ENCODE measurements at regions not wholly inside any gene's neighbourhood (a gene's known extent, or its start where the extent isn't known, plus 50 kb on each side); places are given as distances from the start of the nearest gene placed in this dataset.

GRCh38 chr2:239770246-239770639, 254.9 kb downstream of the NDUFA10 start (continued):
- TF ChIP-seq, protein P1, sequence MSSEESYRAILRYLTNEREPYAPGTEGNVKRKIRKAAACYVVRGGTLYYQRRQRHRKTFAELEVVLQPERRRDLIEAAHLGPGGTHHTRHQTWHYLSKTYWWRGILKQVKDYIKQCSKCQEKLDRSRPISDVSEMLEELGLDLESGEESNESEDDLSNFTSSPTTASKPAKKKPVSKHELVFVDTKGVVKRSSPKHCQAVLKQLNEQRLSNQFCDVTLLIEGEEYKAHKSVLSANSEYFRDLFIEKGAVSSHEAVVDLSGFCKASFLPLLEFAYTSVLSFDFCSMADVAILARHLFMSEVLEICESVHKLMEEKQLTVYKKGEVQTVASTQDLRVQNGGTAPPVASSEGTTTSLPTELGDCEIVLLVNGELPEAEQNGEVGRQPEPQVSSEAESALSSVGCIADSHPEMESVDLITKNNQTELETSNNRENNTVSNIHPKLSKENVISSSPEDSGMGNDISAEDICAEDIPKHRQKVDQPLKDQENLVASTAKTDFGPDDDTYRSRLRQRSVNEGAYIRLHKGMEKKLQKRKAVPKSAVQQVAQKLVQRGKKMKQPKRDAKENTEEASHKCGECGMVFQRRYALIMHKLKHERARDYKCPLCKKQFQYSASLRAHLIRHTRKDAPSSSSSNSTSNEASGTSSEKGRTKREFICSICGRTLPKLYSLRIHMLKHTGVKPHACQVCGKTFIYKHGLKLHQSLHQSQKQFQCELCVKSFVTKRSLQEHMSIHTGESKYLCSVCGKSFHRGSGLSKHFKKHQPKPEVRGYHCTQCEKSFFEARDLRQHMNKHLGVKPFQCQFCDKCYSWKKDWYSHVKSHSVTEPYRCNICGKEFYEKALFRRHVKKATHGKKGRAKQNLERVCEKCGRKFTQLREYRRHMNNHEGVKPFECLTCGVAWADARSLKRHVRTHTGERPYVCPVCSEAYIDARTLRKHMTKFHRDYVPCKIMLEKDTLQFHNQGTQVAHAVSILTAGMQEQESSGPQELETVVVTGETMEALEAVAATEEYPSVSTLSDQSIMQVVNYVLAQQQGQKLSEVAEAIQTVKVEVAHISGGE (tag by site-specific recombination; conservative IDR thresholded peaks at IDR 0.05; ENCODE audit: low read depth), result no peak
- TF ChIP-seq ZNF623 (tag by site-specific recombination; IDR thresholded peaks at IDR 0.05), result no peak
- no peak for TF ChIP-seq ZNF324 (tag by site-specific recombination; IDR thresholded peaks at IDR 0.05)
- no peak for TF ChIP-seq ZNF311 (tag by site-specific recombination; IDR thresholded peaks at IDR 0.05; ENCODE audit: borderline replicate concordance)
- TF ChIP-seq MZF1 (tag by site-specific recombination; IDR thresholded peaks at IDR 0.05; ENCODE audit: borderline replicate concordance), result no peak

GRCh38 chr2:239769554-239770245, 255.4 kb downstream of the NDUFA10 start:
- H3K4me3 ChIP-seq (ENCODE audit: low read depth, low read length), result no peak overlapping the region
- TF ChIP-seq ZNF341 (tag by site-specific recombination; IDR thresholded peaks at IDR 0.05; ENCODE audit: low read depth) (no peak), ZNF792 (tag by site-specific recombination; IDR thresholded peaks at IDR 0.05) (no peak), ZNF16 (tag by site-specific recombination; IDR thresholded peaks at IDR 0.05; ENCODE audit: low read depth) (no peak), ELK4 (IDR thresholded peaks at IDR 0.05; ENCODE audit: borderline replicate concordance, low read depth, low read length) (no peak), ZNF514 (tag by site-specific recombination; IDR thresholded peaks at IDR 0.05) (no peak), ZNF23 (tag by site-specific recombination; IDR thresholded peaks at IDR 0.05; ENCODE audit: borderline replicate concordance) (no peak), ZNF785 (tag by site-specific recombination; IDR thresholded peaks at IDR 0.05) (no peak), ZNF580 (tag by site-specific recombination; IDR thresholded peaks at IDR 0.05) (no peak), ZNF157 (tag by site-specific recombination; IDR thresholded peaks at IDR 0.05) (no peak), ZBTB17 (tag by site-specific recombination; IDR thresholded peaks at IDR 0.05) (no peak), YY2 (tag by site-specific recombination; IDR thresholded peaks at IDR 0.05) (no peak)
- TF ChIP-seq, protein P1 (tag by site-specific recombination; conservative IDR thresholded peaks at IDR 0.05; ENCODE audit: low read depth), result no peak
- TF ChIP-seq, protein P2, sequence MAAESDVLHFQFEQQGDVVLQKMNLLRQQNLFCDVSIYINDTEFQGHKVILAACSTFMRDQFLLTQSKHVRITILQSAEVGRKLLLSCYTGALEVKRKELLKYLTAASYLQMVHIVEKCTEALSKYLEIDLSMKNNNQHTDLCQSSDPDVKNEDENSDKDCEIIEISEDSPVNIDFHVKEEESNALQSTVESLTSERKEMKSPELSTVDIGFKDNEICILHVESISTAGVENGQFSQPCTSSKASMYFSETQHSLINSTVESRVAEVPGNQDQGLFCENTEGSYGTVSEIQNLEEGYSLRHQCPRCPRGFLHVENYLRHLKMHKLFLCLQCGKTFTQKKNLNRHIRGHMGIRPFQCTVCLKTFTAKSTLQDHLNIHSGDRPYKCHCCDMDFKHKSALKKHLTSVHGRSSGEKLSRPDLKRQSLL (tag by site-specific recombination; IDR thresholded peaks at IDR 0.05), result no peak
- POLR2A ChIA-PET, result no interaction called here
- no peaks in the 10 kb centered on the region for H3K36me3 ChIP-seq (ENCODE audit: control insufficient read depth in 2 of 2, insufficient read depth in 1 of 2, low read length in 2 of 2)
- CTCF ChIA-PET, result no interaction called here
- H3K4me1 ChIP-seq (ENCODE audit: control insufficient read depth, insufficient read depth, low read length), result no peaks in the 10 kb centered on the region
- no peaks in the 10 kb centered on the region for H3K9me3 ChIP-seq (ENCODE audit: control insufficient read depth, insufficient read depth, low read depth, low read length)
- H3K27ac ChIP-seq (ENCODE audit: extremely low read depth, low read depth, low read length), result no peak overlapping the region

All from HEK293 (cell line).